ENCODE measurements at regions not wholly inside any gene's neighbourhood (a gene's known extent, or its start where the extent isn't known, plus 50 kb on each side); places are given as distances from the start of the nearest gene placed in this dataset.

GRCh38 chr11:134572741-134573675 lies 161.0 kb upstream of the B3GAT1 start:
- no peak overlapping the region for H3K4me3 ChIP-seq (ENCODE audit: insufficient read depth, low read length)
- H3K4me1 ChIP-seq (ENCODE audit: insufficient read depth, low read length), result no peaks in the 10 kb centered on the region
- H3K9me3 ChIP-seq (ENCODE audit: low read depth, low read length), result no peaks in the 10 kb centered on the region
- no peak overlapping the region for H2AFZ ChIP-seq (ENCODE audit: low read length)
- no peak overlapping the region for H3K27ac ChIP-seq (ENCODE audit: low read depth, low read length)
- no peaks in the 10 kb centered on the region for H3K79me2 ChIP-seq (ENCODE audit: insufficient read depth, low read length)
- DNase-seq (ENCODE audit: insufficient read length, low spot score, missing footprints), result no peak
- H4K20me1 ChIP-seq (ENCODE audit: insufficient read depth, low read length), result no peaks in the 10 kb centered on the region
- no peak for TF ChIP-seq CTCF (IDR thresholded peaks at IDR 0.05; ENCODE audit: extremely low read depth, low read depth, low read length)
- no peaks in the 10 kb centered on the region for H3K27me3 ChIP-seq (ENCODE audit: insufficient read depth, low read length)
- H3K36me3 ChIP-seq (ENCODE audit: insufficient read depth, low read length), result no peaks in the 10 kb centered on the region
- H3K4me2 ChIP-seq (ENCODE audit: insufficient read depth, low read length), result no peak overlapping the region

GRCh38 chr11:134571301-134571700 lies 159.3 kb upstream of the B3GAT1 start:
- H4K20me1 ChIP-seq (ENCODE audit: insufficient read depth, low read length), result no peaks in the 10 kb centered on the region
- H3K27ac ChIP-seq (ENCODE audit: low read depth, low read length), result no peak overlapping the region
- H2AFZ ChIP-seq (ENCODE audit: low read length), result no peak overlapping the region
- no peaks in the 10 kb centered on the region for H3K36me3 ChIP-seq (ENCODE audit: insufficient read depth, low read length)
- H3K27me3 ChIP-seq (ENCODE audit: insufficient read depth, low read length), result no peaks in the 10 kb centered on the region
- DNase-seq (ENCODE audit: insufficient read length, low spot score, missing footprints), result no peak
- no peaks in the 10 kb centered on the region for H3K9me3 ChIP-seq (ENCODE audit: low read depth, low read length)
- H3K4me2 ChIP-seq (ENCODE audit: insufficient read depth, low read length), result no peak overlapping the region
- no peak for TF ChIP-seq CTCF (IDR thresholded peaks at IDR 0.05; ENCODE audit: extremely low read depth, low read depth, low read length)
- H3K4me1 ChIP-seq (ENCODE audit: insufficient read depth, low read length), result no peaks in the 10 kb centered on the region
- no peak overlapping the region for H3K4me3 ChIP-seq (ENCODE audit: insufficient read depth, low read length)
- no peaks in the 10 kb centered on the region for H3K79me2 ChIP-seq (ENCODE audit: insufficient read depth, low read length)

- TF ChIP-seq CTCF (IDR thresholded peaks at IDR 0.05; ENCODE audit: extremely low read depth, low read depth, low read length), result no peak
- Histone ChIP-seq H3K27me3 (ENCODE audit: insufficient read depth, low read length) (no peaks in the 10 kb centered on the region), H3K4me3 (ENCODE audit: insufficient read depth, low read length) (no peak overlapping the region), H3K79me2 (ENCODE audit: insufficient read depth, low read length) (no peaks in the 10 kb centered on the region), H3K4me1 (ENCODE audit: insufficient read depth, low read length) (no peaks in the 10 kb centered on the region), H3K27ac (ENCODE audit: low read depth, low read length) (no peak overlapping the region), H3K4me2 (ENCODE audit: insufficient read depth, low read length) (no peak overlapping the region), H4K20me1 (ENCODE audit: insufficient read depth, low read length) (no peaks in the 10 kb centered on the region), H3K36me3 (ENCODE audit: insufficient read depth, low read length) (no peaks in the 10 kb centered on the region), H2AFZ (ENCODE audit: low read length) (no peak overlapping the region), H3K9me3 (ENCODE audit: low read depth, low read length) (peaks cover 2% of the 10 kb centered on the region)
- no peak for DNase-seq (ENCODE audit: insufficient read length, low spot score, missing footprints)
Observed at GRCh38 chr11:134569195-134569594, 157.2 kb upstream of the B3GAT1 start.

DNA sequence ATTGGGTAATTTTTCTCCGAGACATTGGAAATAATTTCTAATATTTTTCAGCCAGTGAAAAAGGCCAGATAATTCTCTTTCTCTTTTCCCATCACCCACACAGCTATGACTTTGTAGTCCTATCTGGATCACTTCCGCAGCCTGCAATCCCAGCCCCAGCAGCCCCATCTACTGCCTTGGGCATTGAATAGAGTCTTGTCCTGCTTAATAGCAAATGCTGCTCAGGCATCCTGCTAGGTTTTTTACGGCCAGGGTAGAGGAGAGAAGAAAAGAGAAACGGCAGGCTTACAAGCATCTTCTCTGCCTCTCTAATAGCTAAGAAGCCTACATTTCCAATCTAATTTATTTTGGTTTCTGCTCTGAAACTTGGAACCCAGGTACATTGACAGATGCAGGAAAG lies 154.3 kb upstream of the B3GAT1 start:
- no peak overlapping the region for H3K4me2 ChIP-seq (ENCODE audit: insufficient read depth, low read length)

More for the DNA sequence above, 154.3 kb upstream of the B3GAT1 start:
- no peaks in the 10 kb centered on the region for H3K27me3 ChIP-seq (ENCODE audit: insufficient read depth, low read length)
- H3K79me2 ChIP-seq (ENCODE audit: insufficient read depth, low read length), result no peaks in the 10 kb centered on the region
- no peak overlapping the region for H3K27ac ChIP-seq (ENCODE audit: low read depth, low read length)
- no peak for DNase-seq (ENCODE audit: insufficient read length, low spot score, missing footprints)
- H2AFZ ChIP-seq (ENCODE audit: low read length), result no peak overlapping the region
- no peaks in the 10 kb centered on the region for H3K4me1 ChIP-seq (ENCODE audit: insufficient read depth, low read length)
- TF ChIP-seq CTCF (IDR thresholded peaks at IDR 0.05; ENCODE audit: extremely low read depth, low read depth, low read length), result no peak
- H4K20me1 ChIP-seq (ENCODE audit: insufficient read depth, low read length), result no peaks in the 10 kb centered on the region
- H3K4me3 ChIP-seq (ENCODE audit: insufficient read depth, low read length), result no peak overlapping the region
- H3K9me3 ChIP-seq (ENCODE audit: low read depth, low read length), result peaks cover 2% of the 10 kb centered on the region
- H3K36me3 ChIP-seq (ENCODE audit: insufficient read depth, low read length), result no peaks in the 10 kb centered on the region

Measured in osteoblast (primary cell).